AG09309 (cell line): ENCODE measurements at regions not wholly inside any gene's neighbourhood (a gene's known extent, or its start where the extent isn't known, plus 50 kb on each side); places are given as distances from the start of the nearest gene placed in this dataset.

Experiments
- DNase-seq: peaks from one replicate; pipeline ENCODE4 v3.0.0-alpha.2; 2010; ENCODE audit warnings: low read depth
- H3K4me3 ChIP-seq: 2 replicates; pipeline ENCODE4 v1.5.1; 2011; ENCODE audit warnings: mild to moderate bottlenecking, low read depth, low read length, moderate library complexity; ENCODE audit not compliant: control insufficient read depth
- TF ChIP-seq, protein P1 (sequence below): IDR thresholded peaks from 2 replicates; pipeline ENCODE4 v1.5.1; 2011; ENCODE audit warnings: mild to moderate bottlenecking, low read depth, low read length, inconsistent platforms; ENCODE audit not compliant: insufficient read depth, control insufficient read depth; ENCODE audit errors: missing control alignments

- H3K4me3 ChIP-seq = no peak overlapping the region
- TF ChIP-seq, protein P1, sequence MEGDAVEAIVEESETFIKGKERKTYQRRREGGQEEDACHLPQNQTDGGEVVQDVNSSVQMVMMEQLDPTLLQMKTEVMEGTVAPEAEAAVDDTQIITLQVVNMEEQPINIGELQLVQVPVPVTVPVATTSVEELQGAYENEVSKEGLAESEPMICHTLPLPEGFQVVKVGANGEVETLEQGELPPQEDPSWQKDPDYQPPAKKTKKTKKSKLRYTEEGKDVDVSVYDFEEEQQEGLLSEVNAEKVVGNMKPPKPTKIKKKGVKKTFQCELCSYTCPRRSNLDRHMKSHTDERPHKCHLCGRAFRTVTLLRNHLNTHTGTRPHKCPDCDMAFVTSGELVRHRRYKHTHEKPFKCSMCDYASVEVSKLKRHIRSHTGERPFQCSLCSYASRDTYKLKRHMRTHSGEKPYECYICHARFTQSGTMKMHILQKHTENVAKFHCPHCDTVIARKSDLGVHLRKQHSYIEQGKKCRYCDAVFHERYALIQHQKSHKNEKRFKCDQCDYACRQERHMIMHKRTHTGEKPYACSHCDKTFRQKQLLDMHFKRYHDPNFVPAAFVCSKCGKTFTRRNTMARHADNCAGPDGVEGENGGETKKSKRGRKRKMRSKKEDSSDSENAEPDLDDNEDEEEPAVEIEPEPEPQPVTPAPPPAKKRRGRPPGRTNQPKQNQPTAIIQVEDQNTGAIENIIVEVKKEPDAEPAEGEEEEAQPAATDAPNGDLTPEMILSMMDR = no peak
- no peak for DNase-seq
Measured at GRCh38 chr13:26921918-26922317, 161.3 kb upstream of the GPR12 start.

DNA sequence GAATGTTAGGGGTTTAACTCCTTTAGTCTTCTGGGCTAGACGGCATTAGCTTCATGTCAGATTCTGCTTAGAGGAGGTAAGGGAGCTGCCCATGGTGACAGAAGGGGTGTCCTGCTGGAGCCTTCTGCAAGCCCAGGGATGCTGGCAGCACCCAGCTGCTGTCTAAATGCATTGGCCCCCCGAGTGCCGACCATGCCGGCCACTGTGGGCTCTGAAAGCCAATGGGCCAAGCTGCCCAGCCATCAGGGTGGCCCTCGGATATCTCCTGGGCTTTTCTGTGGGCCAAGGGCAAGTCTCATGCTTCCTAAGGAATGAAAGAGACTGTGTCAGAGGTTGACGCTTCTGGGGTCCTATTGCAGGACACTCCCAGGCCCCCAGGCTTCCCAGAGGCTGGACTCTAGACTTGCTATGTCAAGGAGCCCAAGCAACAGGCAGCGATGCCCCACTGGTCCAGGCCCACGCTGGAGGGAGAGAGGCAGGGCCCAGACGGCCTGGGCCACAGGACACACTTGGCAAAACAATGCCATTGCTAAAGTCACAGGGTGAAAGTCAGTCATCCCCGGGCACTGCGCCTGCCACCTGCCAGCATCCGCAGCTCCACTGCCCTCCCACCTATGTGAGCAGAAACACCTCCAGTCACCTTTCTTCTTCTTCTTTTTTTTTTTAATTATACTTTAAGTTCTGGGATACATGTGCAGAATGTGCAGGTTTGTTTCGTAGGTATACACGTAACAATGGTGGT lies 160.2 kb upstream of the GPR12 start:
- no peak for DNase-seq
- H3K4me3 ChIP-seq = no peak overlapping the region
- TF ChIP-seq, protein P1 = no peak

DNA sequence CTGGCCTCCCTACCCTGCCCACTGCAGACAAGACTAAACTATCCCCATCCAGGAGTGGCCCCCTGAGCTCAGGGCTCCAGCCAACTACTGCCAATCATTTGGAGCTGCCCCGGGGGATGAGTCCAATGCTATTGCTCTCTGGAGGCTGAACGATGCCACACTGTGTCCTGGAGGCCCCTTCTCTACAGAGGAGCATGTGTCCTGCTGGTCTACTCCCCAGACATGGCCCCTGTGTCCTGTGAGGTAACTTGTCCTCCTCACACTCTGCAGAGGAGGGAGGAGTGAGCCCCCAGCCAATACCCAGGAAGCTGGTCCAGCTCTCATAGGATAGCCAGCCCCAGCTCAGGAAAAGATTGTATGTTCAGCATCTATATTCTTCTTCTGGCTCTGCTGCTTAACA lies 159.1 kb upstream of the GPR12 start:
- TF ChIP-seq, protein P1 = no peak
- H3K4me3 ChIP-seq = no peak overlapping the region
- no peak for DNase-seq

DNA sequence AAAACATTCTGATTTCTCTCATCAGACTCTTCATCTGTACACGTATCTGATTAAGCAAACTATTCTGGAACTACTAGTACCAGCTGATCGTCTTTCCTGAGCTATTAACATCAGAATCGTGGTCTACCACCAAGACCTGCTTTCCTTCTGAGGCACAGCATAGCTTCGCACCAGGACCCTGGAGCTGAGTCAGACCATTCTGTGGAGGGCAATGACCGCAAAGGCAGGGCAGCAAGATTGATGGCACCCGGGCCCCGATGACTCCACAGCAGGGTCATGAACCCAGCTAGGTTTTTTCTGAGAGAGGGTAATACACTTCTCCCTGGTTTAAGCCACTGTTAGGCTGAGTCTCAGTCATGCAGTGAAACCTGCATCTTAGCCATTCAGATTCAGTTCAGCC lies 158.7 kb upstream of the GPR12 start:
- no peak overlapping the region for H3K4me3 ChIP-seq
- TF ChIP-seq, protein P1 = no peak
- DNase-seq = no peak

- H3K4me3 ChIP-seq = no peak overlapping the region
- DNase-seq = no peak
- TF ChIP-seq, protein P1 = no peak
Measured at GRCh38 chr13:26914624-26915023, 154.0 kb upstream of the GPR12 start.

DNA sequence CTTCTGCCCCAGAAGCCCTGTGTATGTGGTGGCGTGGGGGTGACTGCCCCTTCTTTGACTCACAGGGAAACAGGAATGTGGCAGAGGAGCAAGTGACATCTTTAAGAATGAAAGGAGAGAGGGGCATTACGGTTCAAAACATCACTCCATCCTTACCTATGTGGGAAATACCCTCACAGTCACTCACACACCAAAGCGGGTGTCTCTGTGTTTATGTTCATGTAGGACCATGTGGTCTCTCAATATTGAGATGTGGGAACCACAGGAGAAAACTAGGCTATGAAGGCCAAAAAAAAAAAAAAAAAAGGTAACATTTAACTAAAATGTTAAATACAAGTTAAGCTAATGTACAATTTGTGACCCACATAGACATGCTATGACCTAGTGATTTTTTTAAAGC lies 153.6 kb upstream of the GPR12 start:
- TF ChIP-seq, protein P1 = no peak
- no peak for DNase-seq
- no peak overlapping the region for H3K4me3 ChIP-seq

DNA sequence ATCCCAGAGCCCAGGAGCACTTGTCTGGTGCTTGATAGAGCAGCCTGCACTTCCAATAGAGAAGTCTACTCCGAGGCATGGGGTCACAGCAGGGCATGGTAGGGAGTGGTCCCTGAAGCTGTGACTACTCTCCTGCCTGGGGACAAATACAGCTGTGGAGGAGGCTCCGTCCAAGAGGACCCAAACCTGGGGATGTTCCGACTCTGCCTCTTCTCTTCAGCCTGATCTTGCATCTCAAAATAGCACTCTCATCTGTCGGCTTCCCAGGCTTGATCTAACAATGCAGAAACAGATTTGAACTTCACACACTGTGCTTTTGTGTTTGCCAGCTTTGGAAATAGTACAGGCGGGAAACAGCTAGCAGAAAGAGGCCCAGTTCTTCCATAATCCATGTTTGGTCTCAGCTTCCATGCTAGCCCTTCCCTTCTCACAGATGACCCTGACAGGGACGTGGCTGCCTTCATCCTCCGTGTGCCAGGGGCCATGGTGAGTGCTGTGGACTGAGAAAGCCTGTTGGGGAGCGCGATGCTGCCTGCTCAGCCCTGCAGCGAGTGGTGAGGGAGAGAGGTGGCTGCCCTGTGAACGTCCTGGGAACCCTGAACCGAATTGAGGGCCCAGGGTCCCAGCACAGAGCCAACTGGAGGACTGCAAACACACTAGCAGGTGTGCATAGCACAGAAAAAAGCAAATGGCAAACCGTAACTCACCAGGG lies 150.3 kb upstream of the GPR12 start:
- TF ChIP-seq, protein P1 = no peak
- H3K4me3 ChIP-seq = no peak overlapping the region
- DNase-seq = no peak
